Skin epidermis (tissue), 12 donors: ENCODE measurements at regions not wholly inside any gene's neighbourhood (a gene's known extent, or its start where the extent isn't known, plus 50 kb on each side); places are given as distances from the start of the nearest gene placed in this dataset.
"Not testable (repeated sequence)": the region's sequence is repeated elsewhere in the genome, so short reads cannot be mapped to it uniquely, and the experiment has no call there.

Experiments used
- H3K27ac ChIP-seq, 21 experiments: fragments of 200-600 bp; sonication (generic) in 11 of 21; one replicate each; pipeline ENCODE4 v1.5.0; 2020; ENCODE audit warnings: mild to moderate bottlenecking in 3 of 21, inconsistent platforms in 2 of 21, moderate library complexity in 2 of 21
- H3K4me3 ChIP-seq, 7 experiments: fragments of 200-600 bp; sonication (generic) in 2 of 7; one replicate each; pipeline ENCODE4 v1.5.0; 2020; ENCODE audit warnings: inconsistent platforms in 2 of 7, mild to moderate bottlenecking in 2 of 7, moderate library complexity in 1 of 7

GRCh38 chr1:189216886-189217285 lies 1260.8 kb downstream of the BRINP3 start:
- H3K27ac ChIP-seq, result no peak overlapping the region
- no peak overlapping the region for H3K4me3 ChIP-seq

DNA sequence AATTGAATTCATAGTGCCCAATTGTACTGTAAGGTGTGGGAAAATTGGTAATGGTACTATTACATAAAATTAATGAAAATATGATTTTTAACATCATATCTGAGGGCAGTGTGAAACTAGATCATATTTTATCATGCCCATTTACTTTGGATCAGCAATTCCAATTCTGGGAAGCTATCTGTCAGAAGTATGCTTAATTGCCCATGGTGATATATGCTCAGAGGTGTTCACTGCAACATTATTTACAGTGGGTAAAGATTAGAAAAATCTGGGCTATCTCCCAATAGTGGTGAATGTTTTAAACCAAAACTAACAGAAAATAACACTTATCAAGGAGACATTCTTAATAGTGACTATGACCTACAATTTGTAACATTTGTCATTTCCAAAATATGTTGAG lies 1260.0 kb downstream of the BRINP3 start:
- no peak overlapping the region for H3K4me3 ChIP-seq
- no peak overlapping the region for H3K27ac ChIP-seq

DNA sequence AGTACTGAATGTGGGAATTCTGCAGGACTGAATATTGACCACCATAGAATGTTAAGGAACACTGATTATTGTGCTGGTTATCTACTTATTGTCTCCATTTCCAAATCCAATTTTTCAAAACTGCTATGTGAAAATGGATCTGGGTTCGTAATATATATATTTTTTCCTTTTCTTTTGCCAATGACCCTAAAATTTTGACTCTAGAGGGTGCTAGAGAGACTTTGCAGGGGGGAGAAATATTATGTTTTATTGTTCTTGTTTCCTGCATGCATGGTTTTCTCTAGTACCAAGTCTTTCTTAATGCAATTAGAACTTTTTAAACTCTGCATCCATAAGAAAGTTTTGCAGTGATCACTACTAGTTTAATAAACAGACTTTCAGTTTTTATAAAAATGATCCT lies 1256.9 kb downstream of the BRINP3 start:
- H3K4me3 ChIP-seq, result no peak overlapping the region
- H3K27ac ChIP-seq, result no peak overlapping the region

- H3K4me3 ChIP-seq, H3K27ac ChIP-seq: not testable (repeated sequence)
Measured at GRCh38 chr1:189225794-189226145, 1251.9 kb downstream of the BRINP3 start.

DNA sequence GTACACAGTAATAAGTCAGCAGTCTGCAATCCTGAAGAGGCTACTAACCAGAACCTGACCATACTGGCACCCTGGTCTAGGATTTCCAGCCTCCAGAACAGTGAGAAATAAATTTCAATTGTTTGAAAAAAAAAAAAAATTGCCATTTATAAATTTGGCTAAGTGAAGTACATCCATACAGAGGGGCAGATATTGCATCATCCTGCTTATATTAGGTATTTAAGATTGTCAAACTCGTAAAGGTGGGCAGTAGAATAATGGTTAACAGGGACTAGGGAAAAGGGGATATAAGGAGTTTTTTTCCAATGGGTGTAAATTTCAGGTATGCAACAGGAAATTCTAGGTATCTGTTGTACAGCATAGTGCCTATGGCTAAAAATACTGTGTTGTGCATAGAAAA lies 1250.9 kb downstream of the BRINP3 start:
- Histone ChIP-seq H3K27ac (no peak overlapping the region), H3K4me3 (no peak overlapping the region)

DNA sequence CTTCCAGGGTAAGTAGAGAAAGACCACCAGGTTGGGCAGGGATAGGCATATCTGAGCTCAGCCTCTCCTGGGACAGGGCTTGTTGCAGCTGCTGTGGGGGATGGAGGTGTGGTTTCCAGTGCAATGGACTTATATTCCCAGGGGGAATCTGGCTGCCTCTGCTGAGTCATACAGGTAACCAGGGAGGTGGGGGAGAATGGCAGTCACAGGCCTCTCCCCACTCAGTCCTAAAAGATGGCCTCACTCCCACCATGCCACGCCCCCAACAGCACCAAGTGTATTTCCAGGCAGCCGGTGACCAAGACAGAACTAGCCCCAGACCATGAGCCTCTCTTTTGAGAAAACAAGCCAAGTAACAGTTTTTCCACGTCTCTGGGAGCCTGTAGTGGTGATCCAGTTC lies 1240.7 kb downstream of the BRINP3 start:
- no peak overlapping the region for H3K4me3 ChIP-seq
- no peak overlapping the region for H3K27ac ChIP-seq

DNA sequence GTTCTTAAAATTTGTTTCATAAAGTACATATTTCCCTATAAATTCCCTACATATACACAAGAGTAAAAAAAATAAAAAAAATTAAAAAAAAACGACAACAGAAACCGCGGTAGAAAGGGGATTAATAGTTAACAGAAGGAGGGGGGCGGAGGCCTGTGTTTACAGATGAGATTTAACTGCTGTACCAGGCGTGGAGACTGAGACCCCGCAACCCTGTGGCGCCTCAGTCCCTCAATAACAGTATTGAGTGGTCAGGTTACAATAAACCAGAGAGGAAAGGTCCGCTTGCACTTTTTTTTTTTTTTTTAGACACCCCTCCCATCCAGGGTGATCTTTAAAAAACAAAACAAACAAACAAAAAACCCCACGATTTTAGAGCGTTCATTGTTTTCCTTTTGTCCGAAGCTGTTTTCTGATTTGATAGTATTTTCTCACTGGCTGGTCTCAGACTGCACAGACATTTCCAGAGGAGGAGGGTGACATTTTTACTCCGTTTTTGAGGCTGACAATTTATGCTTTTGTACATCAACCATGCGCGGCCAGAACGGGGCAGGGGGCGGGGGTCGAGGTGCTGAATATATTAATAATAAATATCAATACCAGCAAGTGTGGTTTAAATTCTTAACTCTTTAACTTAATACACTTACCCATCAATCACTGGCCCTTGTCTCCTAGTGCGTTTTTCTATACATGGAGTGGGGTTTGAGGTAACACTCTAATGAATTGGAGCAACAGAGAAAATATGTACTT lies 1223.9 kb downstream of the BRINP3 start:
- no peak overlapping the region for H3K4me3 ChIP-seq
- H3K27ac ChIP-seq, result no peak overlapping the region

GRCh38 chr1:189261128-189261527 lies 1216.5 kb downstream of the BRINP3 start:
- not testable (repeated sequence) for H3K4me3 ChIP-seq

DNA sequence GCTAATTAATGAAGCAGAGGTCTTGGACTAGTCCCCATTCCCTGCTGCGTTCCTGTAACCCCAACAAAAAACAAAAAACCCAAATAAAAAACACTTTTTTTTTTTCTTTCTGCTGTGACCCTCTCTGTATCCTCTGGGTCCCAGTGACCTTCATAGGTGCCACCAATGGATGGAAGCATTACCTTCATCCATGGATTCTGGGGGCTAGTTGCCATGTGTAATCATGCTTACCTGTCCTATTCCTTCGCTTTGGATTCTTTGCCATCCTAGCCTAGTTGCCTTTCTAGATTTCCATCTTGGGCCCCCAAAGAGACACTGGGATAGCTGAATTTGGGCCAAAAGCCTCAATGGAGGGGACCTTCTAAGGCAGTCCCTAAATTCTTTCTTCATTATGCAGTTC lies 1208.7 kb downstream of the BRINP3 start:
- H3K27ac ChIP-seq, result no peak overlapping the region
- no peak overlapping the region for H3K4me3 ChIP-seq

More at GRCh38 chr1:189261128-189261527, 1216.5 kb downstream of the BRINP3 start:
- H3K27ac ChIP-seq, result not testable (repeated sequence)

GRCh38 chr1:189274267-189274666 lies 1203.4 kb downstream of the BRINP3 start:
- H3K4me3 ChIP-seq, result no peak overlapping the region

DNA sequence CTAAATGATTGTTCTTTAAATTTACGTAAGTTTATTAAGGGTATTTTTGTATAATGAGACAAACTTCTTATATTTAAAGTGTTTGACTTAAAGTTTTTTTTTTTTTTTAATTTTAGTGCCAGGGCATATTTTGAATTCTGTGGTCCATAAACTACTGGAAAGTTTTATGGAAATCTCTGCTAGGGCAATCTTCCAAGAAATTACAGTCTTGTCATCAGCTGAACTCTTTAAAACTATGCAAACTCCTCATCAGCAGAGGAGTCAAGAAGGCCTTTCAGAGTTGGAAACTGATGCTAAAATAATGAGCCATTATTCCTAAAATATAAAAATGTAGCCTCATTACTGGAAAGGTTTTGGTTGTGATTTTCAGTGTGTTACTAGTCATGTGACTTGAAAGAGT lies 1201.9 kb downstream of the BRINP3 start:
- no peak overlapping the region for H3K4me3 ChIP-seq

More at GRCh38 chr1:189274267-189274666, 1203.4 kb downstream of the BRINP3 start:
- no peak overlapping the region for H3K27ac ChIP-seq

GRCh38 chr1:189289346-189289745 lies 1188.3 kb downstream of the BRINP3 start:
- H3K27ac ChIP-seq, result no peak overlapping the region
- H3K4me3 ChIP-seq, result no peak overlapping the region

More for the DNA sequence above, 1201.9 kb downstream of the BRINP3 start:
- H3K27ac ChIP-seq, result no peak overlapping the region

DNA sequence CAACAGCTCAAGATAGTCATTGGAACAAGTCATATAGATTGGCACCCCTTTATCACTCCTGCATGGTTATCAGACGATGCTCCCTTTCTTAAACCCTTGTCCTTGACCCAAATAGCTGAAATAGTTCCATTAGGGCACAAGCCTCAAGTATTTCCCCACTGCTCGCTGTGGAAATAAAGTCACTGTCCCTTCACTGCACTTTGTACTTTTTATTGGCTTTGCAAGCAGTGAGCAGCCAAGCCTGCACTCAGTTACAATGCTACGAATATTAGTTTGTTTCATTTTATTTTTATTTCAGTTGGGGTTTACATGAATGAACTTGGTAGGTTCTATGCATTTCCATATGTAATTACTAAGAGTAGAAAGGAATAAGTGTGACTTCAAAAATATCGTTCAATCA lies 1176.4 kb downstream of the BRINP3 start:
- Histone ChIP-seq H3K27ac (no peak overlapping the region), H3K4me3 (no peak overlapping the region)

- Histone ChIP-seq H3K4me3 (no peak overlapping the region), H3K27ac (no peak overlapping the region)
Measured at GRCh38 chr1:189305279-189305678, 1172.4 kb downstream of the BRINP3 start.

DNA sequence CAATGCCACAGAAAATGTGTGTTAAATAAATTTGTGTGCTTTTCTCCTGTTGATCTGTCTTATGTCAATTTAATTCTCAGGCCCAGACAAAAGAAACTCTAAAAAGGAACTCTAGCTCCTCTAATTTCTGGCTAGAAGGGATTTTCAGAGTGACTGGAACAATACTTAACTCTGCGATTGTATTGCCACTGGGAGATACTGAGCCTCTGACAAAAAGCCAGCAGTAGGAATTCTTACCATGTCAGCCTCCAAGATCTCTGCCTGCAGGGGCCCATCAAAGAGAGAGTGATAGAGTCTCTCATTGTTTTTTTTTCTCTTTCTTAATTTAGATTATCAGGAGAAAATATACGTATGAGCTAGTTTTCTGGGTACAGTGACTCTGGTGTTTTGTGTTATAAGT lies 1165.7 kb downstream of the BRINP3 start:
- Histone ChIP-seq H3K27ac (no peak overlapping the region), H3K4me3 (no peak overlapping the region)

- Histone ChIP-seq H3K4me3 (no peak overlapping the region), H3K27ac (no peak overlapping the region)
Measured at GRCh38 chr1:189312499-189312898, 1165.2 kb downstream of the BRINP3 start.

DNA sequence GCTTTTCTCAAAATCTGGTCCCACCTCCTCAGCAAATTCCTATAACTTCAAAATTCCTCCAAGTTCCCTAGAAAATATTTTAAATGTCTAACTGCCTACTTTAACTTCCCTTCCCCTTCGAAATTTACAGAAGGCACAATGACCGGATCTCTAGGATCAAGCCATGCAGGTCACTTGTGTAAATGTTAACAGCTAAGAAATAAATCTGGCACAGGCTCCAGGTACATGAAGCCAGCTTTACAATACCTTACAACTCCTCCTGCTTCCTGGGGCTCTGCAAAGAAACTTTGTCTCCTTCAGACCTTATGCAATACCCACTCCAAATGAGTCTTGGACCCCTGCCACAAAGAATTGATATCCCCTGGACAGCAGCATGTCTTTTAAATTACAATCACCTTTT lies 1164.2 kb downstream of the BRINP3 start:
- Histone ChIP-seq H3K27ac (no peak overlapping the region), H3K4me3 (no peak overlapping the region)

DNA sequence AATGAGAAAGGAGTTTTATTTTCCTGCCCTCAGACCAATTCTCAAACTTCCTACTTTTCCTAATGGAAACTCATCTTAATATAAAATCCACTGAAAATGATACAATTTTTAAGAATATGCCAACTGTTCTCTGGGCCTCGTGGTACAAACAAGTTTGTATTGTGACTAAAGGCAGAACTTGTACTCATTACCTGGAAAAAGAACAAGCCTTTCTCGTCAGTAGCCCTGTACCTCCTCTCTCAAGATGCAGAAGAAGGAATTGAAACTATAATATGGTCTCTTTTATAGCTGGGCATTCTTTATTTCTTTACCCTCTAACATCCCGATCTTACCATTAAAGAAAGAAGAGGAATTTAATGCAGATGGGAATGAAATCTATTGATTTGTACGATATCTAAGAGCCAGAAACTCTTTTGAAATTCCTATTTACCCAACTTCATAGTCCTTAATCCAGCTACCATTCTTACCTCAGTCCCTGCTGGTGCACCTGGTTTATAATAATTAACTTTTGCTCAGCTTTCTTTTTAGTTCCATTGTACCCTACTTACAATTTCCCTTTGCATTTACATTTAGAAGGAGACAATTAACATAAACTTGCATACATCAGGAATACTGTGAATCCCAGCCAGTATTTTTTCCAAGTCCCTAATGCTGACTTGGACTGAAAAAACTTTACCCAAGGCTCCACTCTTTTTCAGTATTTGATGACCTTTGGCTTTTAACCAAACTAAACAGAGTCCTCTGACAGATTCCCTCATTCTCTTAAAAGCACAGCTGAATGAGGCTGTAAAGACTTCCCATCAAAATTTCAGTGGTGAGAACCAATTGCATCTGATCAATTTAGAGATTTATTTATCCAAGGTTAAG lies 1162.4 kb downstream of the BRINP3 start:
- Histone ChIP-seq H3K27ac (no peak overlapping the region), H3K4me3 (no peak overlapping the region)

DNA sequence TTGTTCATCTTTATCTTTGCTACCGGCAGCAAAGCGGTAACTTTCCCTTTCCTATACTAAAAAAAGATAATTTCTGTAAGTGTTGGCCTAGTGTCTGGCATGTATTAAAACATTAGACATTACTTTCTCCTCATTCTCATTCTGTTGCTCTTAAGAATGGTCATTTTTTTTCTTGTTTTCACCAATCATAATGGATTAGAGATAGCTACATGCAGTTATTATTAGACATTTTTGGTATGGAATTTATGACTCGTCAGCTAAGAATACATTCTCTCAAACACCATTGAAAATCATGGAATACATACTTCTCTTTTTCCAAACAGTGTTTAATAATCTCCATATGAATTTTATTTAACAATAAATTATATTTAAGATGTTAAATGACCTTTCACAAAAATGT lies 1154.6 kb downstream of the BRINP3 start:
- no peak overlapping the region for H3K27ac ChIP-seq
- H3K4me3 ChIP-seq, result no peak overlapping the region

DNA sequence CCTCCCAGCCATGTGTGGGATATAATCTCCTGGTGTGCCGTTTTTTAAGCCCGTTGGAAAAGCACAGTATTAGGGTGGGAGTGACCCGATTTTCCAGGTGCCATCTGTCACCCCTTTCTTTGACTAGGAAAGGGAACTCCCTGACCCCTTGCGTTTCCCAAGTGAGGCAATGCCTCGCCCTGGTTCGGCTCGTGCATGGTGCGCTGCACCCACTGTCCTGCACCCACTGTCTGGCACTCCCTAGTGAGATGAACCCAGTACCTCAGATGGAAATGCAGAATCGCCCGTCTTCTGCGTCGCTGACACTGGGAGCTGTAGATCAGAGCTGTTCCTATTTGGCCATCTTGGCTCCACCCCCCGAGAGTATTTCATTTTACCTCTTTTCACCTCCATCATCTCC lies 1146.6 kb downstream of the BRINP3 start:
- not testable (repeated sequence) for H3K27ac ChIP-seq, H3K4me3 ChIP-seq
